ENCODE measurements at regions not wholly inside any gene's neighbourhood (a gene's known extent, or its start where the extent isn't known, plus 50 kb on each side); places are given as distances from the start of the nearest gene placed in this dataset.

GRCh38 chr5:81914696-81915095 lies 57.1 kb upstream of the ATG10 start:
- no peak for DNase-seq (ENCODE audit: low read depth, low spot score)

DNA sequence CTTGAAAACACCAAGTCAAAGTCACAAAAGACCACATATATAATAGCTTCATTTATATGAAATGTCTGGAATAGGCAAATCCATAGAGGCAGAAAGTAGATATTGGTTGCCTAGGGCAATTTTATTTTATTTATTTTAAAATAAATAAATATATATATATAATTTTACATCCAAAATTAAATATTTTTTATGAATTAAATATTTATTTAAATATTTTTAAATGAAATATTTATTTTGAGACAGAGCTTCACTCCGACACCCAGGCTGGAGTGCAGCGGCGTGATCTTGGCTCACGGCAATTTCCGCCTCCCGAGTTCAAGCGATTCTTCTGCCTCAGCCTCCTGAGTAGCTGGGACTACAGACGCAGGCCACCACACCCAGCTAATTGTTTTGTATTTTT lies 58.9 kb upstream of the ATG10 start:
- no peak for DNase-seq (ENCODE audit: low read depth, low spot score)

- DNase-seq (ENCODE audit: low read depth, low spot score) = no peak
Measured at GRCh38 chr5:81909677-81910076, 62.1 kb upstream of the ATG10 start.

DNA sequence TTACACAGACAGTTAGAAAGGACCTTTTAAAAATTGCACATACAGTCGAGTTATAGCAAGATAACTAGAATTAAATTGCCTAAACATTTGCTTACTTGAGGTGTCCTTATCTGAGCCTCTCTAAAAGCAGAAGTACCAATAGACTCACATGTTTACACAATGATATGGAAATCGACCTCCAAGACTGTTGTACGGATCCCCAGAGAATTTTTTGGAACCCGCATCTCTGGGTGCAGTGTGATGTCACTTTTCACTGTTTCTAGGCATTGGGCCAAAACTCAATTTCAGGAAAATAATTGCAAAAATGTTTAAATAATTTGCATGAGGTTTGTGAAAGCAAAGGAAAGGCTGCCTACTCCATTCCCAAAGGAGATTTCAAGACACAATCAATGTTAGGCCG lies 63.1 kb upstream of the ATG10 start:
- DNase-seq (ENCODE audit: low read depth, low spot score) = no peak

GRCh38 chr5:81908044-81908443 lies 63.8 kb upstream of the ATG10 start:
- DNase-seq (ENCODE audit: low read depth, low spot score) = no peak

GRCh38 chr5:81907012-81907635 lies 64.7 kb upstream of the ATG10 start:
- DNase-seq (ENCODE audit: low read depth, low spot score) = no peak

DNA sequence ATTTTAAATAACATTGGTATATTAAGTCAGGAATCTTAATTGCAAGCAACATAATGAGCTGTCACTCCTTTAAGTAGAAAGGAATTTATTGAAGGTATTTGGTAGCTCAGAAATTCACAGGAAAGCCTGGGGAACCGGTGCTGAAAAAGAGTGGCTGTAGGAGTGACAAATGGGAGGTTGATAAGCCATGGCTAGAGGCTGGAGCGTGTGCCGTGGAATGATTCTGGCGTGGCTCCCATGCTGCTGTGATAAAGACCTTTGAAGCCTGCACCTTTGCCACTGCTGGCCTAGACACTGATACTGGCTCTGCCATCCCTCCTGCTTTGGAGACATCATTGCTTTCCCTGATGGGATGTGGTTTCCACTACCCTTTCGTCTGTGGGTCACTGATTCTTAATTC lies 65.7 kb upstream of the ATG10 start:
- no peak for DNase-seq (ENCODE audit: low read depth, low spot score)

GRCh38 chr5:81904861-81905260 lies 67.0 kb upstream of the ATG10 start:
- no peak for DNase-seq (ENCODE audit: low read depth, low spot score)

DNA sequence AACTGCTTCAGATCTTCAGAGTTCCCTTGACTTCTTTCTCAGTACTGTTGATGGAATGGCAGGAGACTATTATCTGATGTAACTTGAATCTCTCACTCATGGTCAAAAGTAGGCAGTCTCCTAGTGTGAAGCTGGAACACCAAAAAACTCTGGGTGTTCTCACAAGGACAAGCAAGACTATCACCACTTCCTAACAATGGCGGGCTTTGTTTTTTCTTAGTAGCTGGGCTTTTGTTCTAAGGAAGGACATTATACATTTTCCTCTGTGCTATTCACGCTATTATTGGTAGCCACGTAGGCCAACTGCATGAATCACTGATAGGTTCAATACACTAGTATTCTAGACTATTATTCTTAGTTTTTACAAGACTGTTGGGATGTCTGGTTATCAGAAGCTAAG lies 67.7 kb upstream of the ATG10 start:
- no peak for DNase-seq (ENCODE audit: low read depth, low spot score)

- DNase-seq (ENCODE audit: low read depth, low spot score) = no peak
Measured at GRCh38 chr5:81901586-81901985, 70.2 kb upstream of the ATG10 start.

GRCh38 chr5:81899123-81899522 lies 72.7 kb upstream of the ATG10 start:
- DNase-seq (ENCODE audit: low read depth, low spot score) = no peak

GRCh38 chr5:81898403-81898802 lies 73.4 kb upstream of the ATG10 start:
- DNase-seq (ENCODE audit: low read depth, low spot score) = no peak

DNA sequence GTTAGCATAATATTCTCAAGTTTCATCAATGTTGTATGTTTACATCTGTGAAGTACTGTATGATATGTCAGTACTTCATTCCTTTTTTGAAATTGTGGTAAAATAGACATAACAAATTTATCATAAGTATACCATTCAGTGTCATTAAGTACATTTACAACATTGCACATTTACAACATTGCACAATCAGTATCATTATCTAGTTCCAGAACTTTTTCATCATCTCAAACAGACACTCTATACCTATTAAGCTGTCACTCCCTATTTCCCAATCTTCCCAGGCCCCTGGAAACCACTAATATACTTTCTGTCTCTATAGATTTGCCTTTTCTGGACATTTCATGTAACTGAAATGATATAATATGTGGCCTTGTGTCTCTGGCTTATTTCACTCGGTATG lies 75.1 kb upstream of the ATG10 start:
- no peak for DNase-seq (ENCODE audit: low read depth, low spot score)

DNA sequence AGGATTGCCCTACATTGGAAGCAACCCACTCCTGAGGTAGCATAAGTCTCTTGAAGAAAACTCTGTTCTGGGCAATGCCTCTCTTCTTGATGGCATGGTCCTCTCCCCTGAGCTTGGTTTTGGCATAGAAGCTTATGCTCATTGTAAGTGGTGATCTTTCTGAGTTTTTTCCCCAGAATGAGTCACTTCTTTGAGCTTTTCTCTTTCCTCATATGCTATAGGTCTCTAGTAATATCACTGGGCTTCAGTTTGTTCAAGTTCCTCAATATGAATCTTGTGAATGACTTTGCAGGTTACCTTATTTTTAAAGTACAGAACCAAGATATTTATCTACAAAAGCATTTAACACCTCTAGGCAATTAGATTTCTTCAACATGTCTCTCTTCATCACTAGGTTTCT lies 76.5 kb upstream of the ATG10 start:
- DNase-seq (ENCODE audit: low read depth, low spot score) = no peak

DNA sequence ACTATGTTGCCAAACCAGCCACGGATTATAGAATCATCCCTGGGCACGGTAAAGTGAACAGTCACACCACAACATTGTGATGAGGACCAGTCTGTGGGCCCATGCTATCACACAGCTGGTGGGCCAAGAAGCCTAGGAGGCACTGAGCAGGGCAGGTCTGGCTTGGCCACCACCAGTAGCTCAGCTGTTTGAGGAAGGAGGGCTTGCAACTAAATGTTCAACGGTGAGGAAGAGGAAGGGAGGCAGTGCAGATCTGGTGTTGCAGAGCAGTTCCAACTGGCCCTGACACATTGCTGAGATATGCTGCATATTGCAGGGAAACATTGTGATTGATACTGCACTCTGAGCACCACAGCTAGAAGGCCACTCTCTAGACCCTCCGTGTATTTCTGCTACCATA lies 77.9 kb upstream of the ATG10 start:
- DNase-seq (ENCODE audit: low read depth, low spot score) = no peak

DNA sequence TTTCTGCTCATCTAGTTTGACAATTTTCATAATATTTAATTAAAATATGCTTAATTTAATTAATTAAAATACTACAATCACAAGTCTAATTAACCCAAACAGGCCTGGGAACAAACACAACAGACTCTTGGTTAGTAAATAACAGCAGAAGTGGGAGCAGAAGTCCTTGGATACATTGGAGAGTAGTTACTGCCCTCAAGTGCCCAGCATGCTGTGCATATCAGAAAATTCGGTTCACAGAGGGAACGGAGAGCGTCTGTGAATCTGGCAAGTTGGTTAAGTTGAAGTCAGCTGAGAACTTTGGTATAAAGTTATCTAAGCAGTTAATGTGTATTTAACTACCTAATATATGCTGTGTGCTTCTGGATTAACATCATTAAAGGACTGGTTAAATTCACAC lies 87.0 kb upstream of the ATG10 start:
- no peak for DNase-seq (ENCODE audit: low read depth, low spot score)

- DNase-seq (ENCODE audit: low read depth, low spot score) = no peak
Measured at GRCh38 chr5:81883371-81883770, 88.5 kb upstream of the ATG10 start.

GRCh38 chr5:81881595-81881994 lies 90.2 kb upstream of the ATG10 start:
- DNase-seq (ENCODE audit: low read depth, low spot score) = no peak

DNA sequence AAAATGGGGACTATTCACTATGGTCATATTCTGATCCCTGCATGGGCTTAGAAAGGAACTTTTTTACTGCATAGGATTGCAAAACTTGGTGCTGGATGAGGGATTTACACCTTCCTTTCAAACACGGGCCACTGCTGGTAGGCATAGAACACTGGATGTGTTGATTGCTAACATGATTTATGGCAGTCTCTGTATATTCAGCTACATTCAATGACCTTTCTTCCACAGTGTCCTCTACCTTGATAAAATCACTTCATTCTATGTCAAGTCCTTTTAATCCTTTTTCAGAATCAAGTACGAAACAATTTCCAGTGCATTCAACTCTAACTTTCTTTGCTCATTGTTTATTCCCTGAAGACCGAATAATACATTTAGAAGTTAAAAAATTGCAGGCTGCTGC lies 91.9 kb upstream of the ATG10 start:
- no peak for DNase-seq (ENCODE audit: low read depth, low spot score)

GRCh38 chr5:81878333-81878732 lies 93.5 kb upstream of the ATG10 start:
- DNase-seq (ENCODE audit: low read depth, low spot score) = no peak

DNA sequence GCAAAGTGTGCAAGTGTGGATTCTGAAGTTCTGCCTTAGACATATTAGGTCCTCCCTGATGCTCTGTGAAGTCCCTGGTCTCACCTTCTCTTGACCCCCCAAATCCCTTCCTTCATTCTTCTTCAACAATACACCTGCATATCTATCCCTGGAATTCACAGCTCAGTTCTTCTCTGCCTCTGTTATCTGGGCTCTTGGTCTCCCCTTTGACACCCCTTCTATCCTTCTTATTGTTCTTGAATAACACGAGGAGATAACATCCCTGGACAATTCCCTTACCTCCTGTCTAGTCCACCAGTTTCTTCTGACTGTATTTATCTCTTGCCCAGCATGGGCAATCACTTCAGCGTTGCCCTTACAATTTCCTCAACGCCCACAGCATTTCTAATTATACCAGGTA lies 104.8 kb upstream of the ATG10 start:
- no peak for DNase-seq (ENCODE audit: low read depth, low spot score)

- no peak for DNase-seq (ENCODE audit: low read depth, low spot score)
Measured at GRCh38 chr5:81860778-81861177, 109.9 kb upstream of the SSBP2 start.

DNA sequence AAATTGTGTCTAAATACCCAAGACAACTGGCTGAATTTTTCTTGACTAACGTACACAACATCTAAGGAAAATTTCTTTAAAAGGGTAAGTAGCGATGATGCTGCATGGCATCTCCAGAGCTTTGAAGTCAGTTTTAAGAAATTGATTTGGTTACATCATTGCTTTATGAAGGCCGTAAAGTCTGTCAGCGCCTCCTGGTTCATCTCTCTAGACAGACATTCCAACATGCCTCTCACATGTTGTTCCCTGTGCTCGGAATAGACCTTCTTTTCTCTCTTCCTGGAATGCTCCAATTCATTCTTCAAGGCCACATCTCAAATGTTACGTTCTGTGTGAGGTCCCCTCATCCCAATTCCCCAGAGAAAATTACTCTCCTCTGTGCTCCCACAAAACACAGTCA lies 108.7 kb upstream of the SSBP2 start:
- no peak for DNase-seq (ENCODE audit: low read depth, low spot score)

Measured in activated CD4-positive, CD25-positive, alpha-beta regulatory T cell treated with anti-CD3 and anti-CD28 coated beads, Interleukin-2, amount 50 U/mL, for 16 hours (primary cell).